KMS-11 (cell line): ENCODE measurements at regions not wholly inside any gene's neighbourhood (a gene's known extent, or its start where the extent isn't known, plus 50 kb on each side); places are given as distances from the start of the nearest gene placed in this dataset.

Experiments
- H2AFZ ChIP-seq: fragments of 200-600 bp; sonication (generic); 2 replicates; pipeline ENCODE4 v1.6.1; 2016; ENCODE audit warnings: antibody characterized with exemption, mixed run types, low read depth
- H3K27ac ChIP-seq: fragments of 200-600 bp; sonication (generic); 2 replicates; pipeline ENCODE4 v1.6.1; 2016; ENCODE audit warnings: mild to moderate bottlenecking, mixed run types
- H3K27me3 ChIP-seq: fragments of 200-600 bp; sonication (generic); 2 replicates; pipeline ENCODE4 v1.6.1; 2017; ENCODE audit warnings: mild to moderate bottlenecking, low read depth, mixed run types, moderate library complexity; ENCODE audit not compliant: insufficient read depth
- H3K36me3 ChIP-seq: fragments of 200-600 bp; sonication (generic); 2 replicates; pipeline ENCODE4 v1.6.1; 2017; ENCODE audit warnings: mild to moderate bottlenecking, mixed run types; ENCODE audit not compliant: insufficient read depth
- H3K4me1 ChIP-seq: fragments of 200-600 bp; sonication (generic); 2 replicates; pipeline ENCODE4 v1.6.1; 2016; ENCODE audit warnings: mild to moderate bottlenecking, low read depth, mixed run types; ENCODE audit not compliant: poor library complexity, severe bottlenecking
- H3K4me2 ChIP-seq: fragments of 200-600 bp; sonication (generic); 2 replicates; pipeline ENCODE4 v1.7.0; 2016; ENCODE audit warnings: mild to moderate bottlenecking, mixed run types
- H3K4me3 ChIP-seq: fragments of 200-600 bp; sonication (generic); IDR thresholded peaks from 2 replicates; pipeline ENCODE4 v1.6.1; 2017; ENCODE audit warnings: low read depth, low read length, mixed read lengths; ENCODE audit not compliant: insufficient read depth
- H3K79me2 ChIP-seq: fragments of 200-600 bp; sonication (generic); 2 replicates; pipeline ENCODE4 v1.6.1; 2016; ENCODE audit warnings: low read depth, mixed run types; ENCODE audit not compliant: insufficient read depth
- H3K9ac ChIP-seq: fragments of 200-600 bp; sonication (generic); 2 replicates; pipeline ENCODE4 v1.6.1; 2016; ENCODE audit warnings: mild to moderate bottlenecking, mixed run types
- H4K20me1 ChIP-seq: fragments of 200-600 bp; sonication (generic); 2 replicates; pipeline ENCODE4 v1.6.1; 2016; ENCODE audit warnings: mild to moderate bottlenecking, mixed run types; ENCODE audit not compliant: insufficient read depth
- TF ChIP-seq, protein P1 (sequence below): fragments of 200-600 bp; sonication (generic); conservative IDR thresholded peaks from 2 replicates; pipeline ENCODE4 v1.6.1; 2017; ENCODE audit warnings: low read depth, mild to moderate bottlenecking, antibody characterized with exemption, low read length, moderate library complexity, mixed read lengths

DNA sequence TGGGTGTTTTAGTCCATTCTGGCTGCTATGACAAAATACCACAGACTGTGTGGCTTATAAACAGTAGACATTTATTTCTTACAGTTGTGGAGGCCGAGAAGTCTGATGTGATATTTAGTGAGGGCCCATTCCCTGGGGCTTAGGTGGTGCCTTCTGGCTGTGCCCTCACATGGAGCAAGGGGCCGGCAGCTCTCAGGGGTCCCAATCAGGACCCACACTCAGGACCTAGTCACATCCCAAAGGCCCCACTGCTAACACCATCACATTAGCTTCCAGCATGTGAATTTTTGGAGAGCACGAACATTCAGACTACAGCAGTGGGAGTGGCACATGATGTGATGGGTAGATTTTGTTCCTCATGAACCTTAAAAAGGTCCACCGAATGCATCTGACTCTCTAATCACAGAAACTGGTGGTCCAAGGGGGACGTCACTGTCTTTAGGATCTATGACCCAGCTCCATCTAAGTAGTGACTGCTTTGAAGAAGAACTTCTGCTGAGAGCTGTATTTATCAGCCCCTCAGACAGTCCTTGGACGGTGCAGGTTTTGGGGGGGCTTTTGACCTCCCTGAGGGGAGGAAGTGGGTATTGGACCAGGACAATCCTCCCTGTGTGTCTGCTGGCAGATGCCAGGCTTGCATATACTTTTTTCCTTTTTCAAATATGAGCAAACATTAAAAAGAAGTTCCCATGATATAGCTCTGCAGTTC is 154.5 kb upstream of the ZNF32 start:
- Histone ChIP-seq H2AFZ (no peak overlapping the region), H3K36me3 (no peaks in the 10 kb centered on the region), H3K27me3 (no peaks in the 10 kb centered on the region), H3K4me2 (no peak overlapping the region), H3K79me2 (no peaks in the 10 kb centered on the region), H3K27ac (no peak overlapping the region), H4K20me1 (no peaks in the 10 kb centered on the region), H3K9ac (no peak overlapping the region), H3K4me1 (no peaks in the 10 kb centered on the region), H3K4me3 (no peak overlapping the region)
- TF ChIP-seq, protein P1, sequence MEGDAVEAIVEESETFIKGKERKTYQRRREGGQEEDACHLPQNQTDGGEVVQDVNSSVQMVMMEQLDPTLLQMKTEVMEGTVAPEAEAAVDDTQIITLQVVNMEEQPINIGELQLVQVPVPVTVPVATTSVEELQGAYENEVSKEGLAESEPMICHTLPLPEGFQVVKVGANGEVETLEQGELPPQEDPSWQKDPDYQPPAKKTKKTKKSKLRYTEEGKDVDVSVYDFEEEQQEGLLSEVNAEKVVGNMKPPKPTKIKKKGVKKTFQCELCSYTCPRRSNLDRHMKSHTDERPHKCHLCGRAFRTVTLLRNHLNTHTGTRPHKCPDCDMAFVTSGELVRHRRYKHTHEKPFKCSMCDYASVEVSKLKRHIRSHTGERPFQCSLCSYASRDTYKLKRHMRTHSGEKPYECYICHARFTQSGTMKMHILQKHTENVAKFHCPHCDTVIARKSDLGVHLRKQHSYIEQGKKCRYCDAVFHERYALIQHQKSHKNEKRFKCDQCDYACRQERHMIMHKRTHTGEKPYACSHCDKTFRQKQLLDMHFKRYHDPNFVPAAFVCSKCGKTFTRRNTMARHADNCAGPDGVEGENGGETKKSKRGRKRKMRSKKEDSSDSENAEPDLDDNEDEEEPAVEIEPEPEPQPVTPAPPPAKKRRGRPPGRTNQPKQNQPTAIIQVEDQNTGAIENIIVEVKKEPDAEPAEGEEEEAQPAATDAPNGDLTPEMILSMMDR, result no peak

DNA sequence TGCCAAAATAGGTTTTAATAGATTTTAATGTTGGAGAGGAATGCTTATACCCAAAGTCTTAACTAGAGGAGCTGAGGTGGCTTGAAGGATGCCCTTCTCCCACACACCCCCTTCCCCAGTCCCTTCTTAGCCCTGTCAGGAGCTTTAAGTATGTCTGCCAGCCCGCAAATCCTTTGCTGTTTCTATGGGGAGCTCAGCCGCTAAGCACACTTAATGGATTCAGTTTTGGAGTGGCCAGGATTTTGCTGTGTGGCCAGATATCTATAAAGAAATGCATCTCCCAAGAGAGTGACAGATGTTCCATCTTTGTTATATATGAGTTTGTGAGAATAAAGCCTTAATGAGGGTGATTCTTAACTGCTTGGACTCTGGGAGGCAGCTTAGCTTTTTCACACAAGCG is 152.9 kb upstream of the ZNF32 start:
- TF ChIP-seq, protein P1, result no peak
- no peak overlapping the region for H3K9ac ChIP-seq
- no peak overlapping the region for H3K27ac ChIP-seq
- no peaks in the 10 kb centered on the region for H3K27me3 ChIP-seq
- no peaks in the 10 kb centered on the region for H4K20me1 ChIP-seq
- H3K4me2 ChIP-seq, result no peak overlapping the region
- H3K4me3 ChIP-seq, result no peak overlapping the region
- no peaks in the 10 kb centered on the region for H3K79me2 ChIP-seq
- H3K4me1 ChIP-seq, result no peaks in the 10 kb centered on the region
- H2AFZ ChIP-seq, result no peak overlapping the region
- H3K36me3 ChIP-seq, result no peaks in the 10 kb centered on the region

DNA sequence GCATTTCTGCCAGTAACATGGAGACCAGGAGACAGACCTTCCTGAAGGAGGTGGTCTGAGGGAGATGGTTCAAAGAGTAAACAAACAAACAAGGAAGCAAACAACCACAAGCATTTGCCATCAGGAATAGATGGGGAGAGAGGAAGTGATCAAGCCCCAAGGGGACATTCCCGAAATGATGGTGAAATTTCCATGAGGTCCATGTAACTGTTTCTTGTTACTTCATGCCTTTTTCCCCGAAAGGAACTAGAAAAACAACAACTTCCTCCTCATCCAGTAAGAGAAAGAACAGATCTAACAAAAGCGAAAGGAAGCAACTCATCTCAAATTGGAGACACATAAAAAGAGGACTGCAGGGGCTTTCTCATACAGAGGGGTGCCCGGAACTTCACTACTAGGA is 152.5 kb upstream of the ZNF32 start:
- Histone ChIP-seq H3K27ac (no peak overlapping the region), H3K79me2 (no peaks in the 10 kb centered on the region), H3K4me1 (no peaks in the 10 kb centered on the region), H3K4me2 (no peak overlapping the region), H3K4me3 (no peak overlapping the region), H4K20me1 (no peaks in the 10 kb centered on the region), H3K36me3 (no peaks in the 10 kb centered on the region), H3K27me3 (no peaks in the 10 kb centered on the region), H2AFZ (no peak overlapping the region), H3K9ac (no peak overlapping the region)
- TF ChIP-seq, protein P1, result no peak

DNA sequence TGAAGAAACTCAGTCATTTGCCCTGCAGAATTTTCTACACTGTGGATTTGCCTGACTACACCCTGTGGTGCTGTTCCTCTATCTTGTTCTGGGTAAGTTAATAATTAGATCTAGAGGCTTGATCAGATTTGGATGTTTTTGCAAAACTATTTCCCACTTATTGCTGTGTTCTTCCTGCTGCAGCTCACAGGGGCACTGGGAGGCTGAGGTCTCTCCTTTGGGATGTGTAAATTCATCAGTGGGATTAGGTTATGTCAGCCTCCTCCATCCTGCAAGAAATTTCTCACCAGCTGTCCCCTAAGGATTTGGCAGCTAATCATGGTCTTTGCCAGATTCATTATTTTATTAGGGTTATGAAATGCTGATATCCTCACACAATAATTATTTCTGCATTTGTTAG is 148.1 kb upstream of the ZNF32 start:
- Histone ChIP-seq H3K27ac (no peak overlapping the region), H2AFZ (no peak overlapping the region), H3K4me3 (no peak overlapping the region), H3K36me3 (no peaks in the 10 kb centered on the region), H3K27me3 (no peaks in the 10 kb centered on the region), H3K79me2 (no peaks in the 10 kb centered on the region), H3K4me1 (no peaks in the 10 kb centered on the region), H3K9ac (no peak overlapping the region), H4K20me1 (no peaks in the 10 kb centered on the region), H3K4me2 (no peak overlapping the region)
- TF ChIP-seq, protein P1, result no peak
